Epithelial cell of esophagus (primary cell): ENCODE measurements at regions not wholly inside any gene's neighbourhood (a gene's known extent, or its start where the extent isn't known, plus 50 kb on each side); places are given as distances from the start of the nearest gene placed in this dataset.
A peak's percentile ranks its signal among the peaks of the same experiment; 100 is the strongest.

ENCODE experiments used
- DNase-seq: peaks from one replicate; pipeline ENCODE4 v3.0.0; 2010; ENCODE audit warnings: low read depth
- H3K4me3 ChIP-seq: 2 replicates; pipeline ENCODE4 v1.5.1; 2011; ENCODE audit warnings: mild to moderate bottlenecking, low read length, control low read depth
- CTCF ChIP-seq: IDR thresholded peaks from 2 replicates; pipeline ENCODE4 v1.5.1; 2011; ENCODE audit warnings: low read depth, mild to moderate bottlenecking, low read length, control low read depth, inconsistent platforms; ENCODE audit not compliant: insufficient read depth; ENCODE audit errors: missing control alignments

- no peak for TF ChIP-seq CTCF
- H3K4me3 ChIP-seq = no peak overlapping the region
- DNase-seq = no peak
Observed at GRCh38 chr16:55968221-55968620, 93.0 kb upstream of the CES5A start.

GRCh38 chr16:55964923-55965475, 89.8 kb upstream of the CES5A start:
- DNase-seq = no peak
- no peak overlapping the region for H3K4me3 ChIP-seq
- TF ChIP-seq CTCF = no peak

- DNase-seq = no peak
- TF ChIP-seq CTCF = no peak
- H3K4me3 ChIP-seq = no peak overlapping the region
Observed at GRCh38 chr16:55955845-55956244, 80.7 kb upstream of the CES5A start.

- DNase-seq = no peak
- no peak overlapping the region for H3K4me3 ChIP-seq
- TF ChIP-seq CTCF = no peak
Observed at GRCh38 chr16:55955424-55955823, 80.3 kb upstream of the CES5A start.

- no peak for TF ChIP-seq CTCF
- no peak overlapping the region for H3K4me3 ChIP-seq
- no peak for DNase-seq
Observed at GRCh38 chr16:55954906-55955305, 79.7 kb upstream of the CES5A start.

GRCh38 chr16:55949518-55949917, 74.3 kb upstream of the CES5A start:
- H3K4me3 ChIP-seq = no peak overlapping the region
- no peak for TF ChIP-seq CTCF
- peak; percentile 53 for DNase-seq

- TF ChIP-seq CTCF = no peak
- no peak for DNase-seq
- H3K4me3 ChIP-seq = no peak overlapping the region
Observed at GRCh38 chr16:55948230-55948629, 73.1 kb upstream of the CES5A start.
